ENCODE measurements at regions not wholly inside any gene's neighbourhood (a gene's known extent, or its start where the extent isn't known, plus 50 kb on each side); places are given as distances from the start of the nearest gene placed in this dataset.

- no peaks in the 10 kb centered on the region for H3K4me1 Mint-ChIP-seq
These were observed 457.8 kb upstream of the MEX3C start for GRCh38 chr18:51655327-51655698.

GRCh38 chr18:51656249-51656648 lies 458.8 kb upstream of the MEX3C start:
- no peak for DNase-seq
- intact Hi-C loops (cut with micrococcal nuclease) = no loop called here
- Mint-ChIP-seq H3K27me3 (ENCODE audit: low read depth in 3 of 3) (peaks cover 0 to 2% (median 2%) of the 10 kb centered on the region in 3 donors), H3K27ac (no peak overlapping the region), H3K4me1 (no peaks in the 10 kb centered on the region), H3K9me3 (no peaks in the 10 kb centered on the region), H3K4me3 (no peak overlapping the region), H3K36me3 (no peaks in the 10 kb centered on the region)
- no peaks in the 10 kb centered on the region for H3K27me3 ChIP-seq (ENCODE audit: control insufficient read depth in 2 of 2, insufficient read depth in 2 of 2, low read length in 2 of 2)
- H3K9me3 ChIP-seq (replicated peaks in 1 of 2; ENCODE audit: control insufficient read depth in 1 of 2, insufficient read depth in 1 of 2, low read length in 2 of 2) = no peaks in the 10 kb centered on the region
- H3K4me1 ChIP-seq (ENCODE audit: control insufficient read depth in 1 of 2, insufficient read depth in 2 of 2, low read length in 2 of 2) = no peaks in the 10 kb centered on the region
- no peaks in the 10 kb centered on the region for H3K36me3 ChIP-seq (replicated peaks in 1 of 2; ENCODE audit: control insufficient read depth in 1 of 2, insufficient read depth in 2 of 2, low read length in 2 of 2)
- no peaks in the 10 kb centered on the region for H3K79me2 ChIP-seq (ENCODE audit: insufficient read depth, low read length)
- H2AFZ ChIP-seq (ENCODE audit: insufficient read depth, low read depth, low read length, poor library complexity, severe bottlenecking) = no peak overlapping the region
- TF ChIP-seq, protein P1, sequence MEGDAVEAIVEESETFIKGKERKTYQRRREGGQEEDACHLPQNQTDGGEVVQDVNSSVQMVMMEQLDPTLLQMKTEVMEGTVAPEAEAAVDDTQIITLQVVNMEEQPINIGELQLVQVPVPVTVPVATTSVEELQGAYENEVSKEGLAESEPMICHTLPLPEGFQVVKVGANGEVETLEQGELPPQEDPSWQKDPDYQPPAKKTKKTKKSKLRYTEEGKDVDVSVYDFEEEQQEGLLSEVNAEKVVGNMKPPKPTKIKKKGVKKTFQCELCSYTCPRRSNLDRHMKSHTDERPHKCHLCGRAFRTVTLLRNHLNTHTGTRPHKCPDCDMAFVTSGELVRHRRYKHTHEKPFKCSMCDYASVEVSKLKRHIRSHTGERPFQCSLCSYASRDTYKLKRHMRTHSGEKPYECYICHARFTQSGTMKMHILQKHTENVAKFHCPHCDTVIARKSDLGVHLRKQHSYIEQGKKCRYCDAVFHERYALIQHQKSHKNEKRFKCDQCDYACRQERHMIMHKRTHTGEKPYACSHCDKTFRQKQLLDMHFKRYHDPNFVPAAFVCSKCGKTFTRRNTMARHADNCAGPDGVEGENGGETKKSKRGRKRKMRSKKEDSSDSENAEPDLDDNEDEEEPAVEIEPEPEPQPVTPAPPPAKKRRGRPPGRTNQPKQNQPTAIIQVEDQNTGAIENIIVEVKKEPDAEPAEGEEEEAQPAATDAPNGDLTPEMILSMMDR (IDR thresholded peaks at IDR 0.05) = no peak
- no peaks in the 10 kb centered on the region for H4K20me1 ChIP-seq (ENCODE audit: insufficient read depth, low read length)
- no peak overlapping the region for H3K4me3 ChIP-seq (replicated peaks in 1 of 3; ENCODE audit: low read depth in 2 of 3, low read length in 3 of 3)
- 78% methylated on average over 3 of the region's 12 CpGs for WGBS (ENCODE audit: insufficient coverage)
- no peak overlapping the region for H3K27ac ChIP-seq (ENCODE audit: low read depth in 1 of 2, low read length in 2 of 2)
- H3K4me2 ChIP-seq (replicated peaks; ENCODE audit: extremely low read depth, low read length, poor library complexity, severe bottlenecking) = no peak overlapping the region
- H3K9ac ChIP-seq (ENCODE audit: insufficient read depth, low read length, poor library complexity, severe bottlenecking) = no peak overlapping the region

More at GRCh38 chr18:51655327-51655698, 457.8 kb upstream of the MEX3C start:
- H3K4me1 ChIP-seq (ENCODE audit: control insufficient read depth in 1 of 2, insufficient read depth in 2 of 2, low read length in 2 of 2) = no peaks in the 10 kb centered on the region
- H2AFZ ChIP-seq (ENCODE audit: insufficient read depth, low read depth, low read length, poor library complexity, severe bottlenecking) = no peak overlapping the region
- no peaks in the 10 kb centered on the region for H3K36me3 ChIP-seq (replicated peaks in 1 of 2; ENCODE audit: control insufficient read depth in 1 of 2, insufficient read depth in 2 of 2, low read length in 2 of 2)
- Mint-ChIP-seq H3K4me3 (no peak overlapping the region), H3K9me3 (peaks cover 0 to 2% (median 0%) of the 10 kb centered on the region in 7 donors), H3K36me3 (no peaks in the 10 kb centered on the region), H3K27ac (no peak overlapping the region), H3K27me3 (ENCODE audit: low read depth in 3 of 3) (peaks cover 0 to 2% (median 2%) of the 10 kb centered on the region in 3 donors)
- no peaks in the 10 kb centered on the region for H4K20me1 ChIP-seq (ENCODE audit: insufficient read depth, low read length)
- TF ChIP-seq, protein P1 (IDR thresholded peaks at IDR 0.05) = no peak
- no peaks in the 10 kb centered on the region for H3K9me3 ChIP-seq (replicated peaks in 1 of 2; ENCODE audit: control insufficient read depth in 1 of 2, insufficient read depth in 1 of 2, low read length in 2 of 2)
- no peak overlapping the region for H3K4me3 ChIP-seq (replicated peaks in 1 of 3; ENCODE audit: low read depth in 2 of 3, low read length in 3 of 3)
- no peak for DNase-seq
- H3K79me2 ChIP-seq (ENCODE audit: insufficient read depth, low read length) = no peaks in the 10 kb centered on the region
- H3K9ac ChIP-seq (ENCODE audit: insufficient read depth, low read length, poor library complexity, severe bottlenecking) = no peak overlapping the region
- no peak overlapping the region for H3K27ac ChIP-seq (ENCODE audit: low read depth in 1 of 2, low read length in 2 of 2)
- intact Hi-C loops (cut with micrococcal nuclease) = no loop called here
- WGBS (ENCODE audit: insufficient coverage) = 70% methylated on average over 2 of the region's 2 CpGs
- H3K27me3 ChIP-seq (ENCODE audit: control insufficient read depth in 2 of 2, insufficient read depth in 2 of 2, low read length in 2 of 2) = no peaks in the 10 kb centered on the region
- H3K4me2 ChIP-seq (replicated peaks; ENCODE audit: extremely low read depth, low read length, poor library complexity, severe bottlenecking) = no peak overlapping the region

All from CD14-positive monocyte (primary cell).